Astrocyte of the spinal cord (primary cell): ENCODE measurements at regions not wholly inside any gene's neighbourhood (a gene's known extent, or its start where the extent isn't known, plus 50 kb on each side); places are given as distances from the start of the nearest gene placed in this dataset.

Experiments
- DNase-seq: peaks from one replicate; pipeline ENCODE4 v3.0.0; 2011; ENCODE audit warnings: low read depth, low spot score
- H3K4me3 ChIP-seq: 2 replicates; pipeline ENCODE4 v1.5.1; 2011; ENCODE audit warnings: low read depth, mild to moderate bottlenecking, low read length, moderate library complexity
- in situ Hi-C: cut with HindIII; loops from 2 replicates; pipeline ENCODE4 v1.10.0; 2017; ENCODE audit warnings: low sequenced_read_pairs
- TF ChIP-seq, protein P1 (sequence below): IDR thresholded peaks from 2 replicates; pipeline ENCODE4 v1.5.1; 2012; ENCODE audit warnings: low read depth, mild to moderate bottlenecking, low read length, inconsistent platforms

DNA sequence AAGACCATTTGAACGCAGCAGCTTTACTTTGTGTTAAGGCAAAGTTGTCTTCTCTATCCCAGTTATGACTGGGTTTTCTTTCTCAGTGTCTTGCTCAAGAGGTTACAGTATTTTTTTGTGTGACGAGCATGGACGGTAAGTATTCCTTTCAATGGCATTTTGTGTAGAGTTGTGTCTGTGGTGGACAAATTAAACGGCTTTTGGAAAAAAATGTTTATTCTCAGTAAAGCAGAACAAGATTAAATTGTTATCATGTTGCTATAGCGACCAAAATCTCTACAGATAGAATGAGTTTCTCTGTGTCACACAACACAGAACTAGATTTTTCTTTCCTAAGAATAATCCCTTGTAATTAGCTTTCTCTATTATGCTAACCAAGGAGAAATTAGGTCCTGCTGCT lies 417.1 kb downstream of the AEBP2 start:
- no peak for DNase-seq
- no peak overlapping the region for H3K4me3 ChIP-seq
- in situ Hi-C loops: no loop called here
- TF ChIP-seq, protein P1, sequence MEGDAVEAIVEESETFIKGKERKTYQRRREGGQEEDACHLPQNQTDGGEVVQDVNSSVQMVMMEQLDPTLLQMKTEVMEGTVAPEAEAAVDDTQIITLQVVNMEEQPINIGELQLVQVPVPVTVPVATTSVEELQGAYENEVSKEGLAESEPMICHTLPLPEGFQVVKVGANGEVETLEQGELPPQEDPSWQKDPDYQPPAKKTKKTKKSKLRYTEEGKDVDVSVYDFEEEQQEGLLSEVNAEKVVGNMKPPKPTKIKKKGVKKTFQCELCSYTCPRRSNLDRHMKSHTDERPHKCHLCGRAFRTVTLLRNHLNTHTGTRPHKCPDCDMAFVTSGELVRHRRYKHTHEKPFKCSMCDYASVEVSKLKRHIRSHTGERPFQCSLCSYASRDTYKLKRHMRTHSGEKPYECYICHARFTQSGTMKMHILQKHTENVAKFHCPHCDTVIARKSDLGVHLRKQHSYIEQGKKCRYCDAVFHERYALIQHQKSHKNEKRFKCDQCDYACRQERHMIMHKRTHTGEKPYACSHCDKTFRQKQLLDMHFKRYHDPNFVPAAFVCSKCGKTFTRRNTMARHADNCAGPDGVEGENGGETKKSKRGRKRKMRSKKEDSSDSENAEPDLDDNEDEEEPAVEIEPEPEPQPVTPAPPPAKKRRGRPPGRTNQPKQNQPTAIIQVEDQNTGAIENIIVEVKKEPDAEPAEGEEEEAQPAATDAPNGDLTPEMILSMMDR: no peak

DNA sequence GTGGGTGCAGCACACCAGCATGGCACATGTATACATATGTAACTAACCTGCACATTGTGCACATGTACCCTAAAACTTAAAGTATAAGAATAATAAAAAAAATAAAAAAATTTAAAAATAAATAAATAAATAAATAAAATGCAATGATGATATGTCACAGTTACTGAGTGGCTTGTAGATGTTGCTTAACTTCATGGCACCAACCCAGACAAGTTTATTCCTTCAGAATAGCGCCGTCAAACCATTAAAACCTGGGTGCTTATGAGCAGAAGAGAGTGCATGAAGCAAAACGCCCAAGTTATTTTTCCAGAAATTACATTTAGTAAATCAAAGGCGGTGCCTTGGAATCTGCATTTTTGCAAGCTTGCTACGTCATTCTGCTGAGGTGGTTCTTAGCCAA lies 417.9 kb downstream of the AEBP2 start:
- TF ChIP-seq, protein P1: no peak
- no peak for DNase-seq
- no peak overlapping the region for H3K4me3 ChIP-seq
- in situ Hi-C loops: no loop called here

DNA sequence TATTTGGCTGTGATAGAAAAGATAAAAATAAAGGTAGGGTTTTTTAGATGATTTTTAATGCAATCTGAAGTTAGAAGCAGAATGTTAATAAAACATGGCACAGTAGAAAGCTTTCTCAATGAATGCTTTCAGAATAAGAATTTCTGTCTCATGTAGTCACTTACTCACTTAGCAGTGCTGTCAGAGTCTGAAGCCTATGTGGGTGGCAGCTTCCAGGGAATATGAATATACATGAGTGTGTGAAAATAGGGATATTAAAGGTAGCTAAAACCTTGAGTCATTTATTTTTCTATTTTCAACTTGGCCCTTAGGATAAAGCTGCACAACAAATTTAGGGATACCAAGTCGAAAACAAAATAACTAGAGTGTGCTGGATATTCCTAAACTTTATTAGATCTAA lies 427.9 kb downstream of the AEBP2 start:
- TF ChIP-seq, protein P1: no peak
- in situ Hi-C loops: no loop called here
- no peak overlapping the region for H3K4me3 ChIP-seq
- DNase-seq: no peak

DNA sequence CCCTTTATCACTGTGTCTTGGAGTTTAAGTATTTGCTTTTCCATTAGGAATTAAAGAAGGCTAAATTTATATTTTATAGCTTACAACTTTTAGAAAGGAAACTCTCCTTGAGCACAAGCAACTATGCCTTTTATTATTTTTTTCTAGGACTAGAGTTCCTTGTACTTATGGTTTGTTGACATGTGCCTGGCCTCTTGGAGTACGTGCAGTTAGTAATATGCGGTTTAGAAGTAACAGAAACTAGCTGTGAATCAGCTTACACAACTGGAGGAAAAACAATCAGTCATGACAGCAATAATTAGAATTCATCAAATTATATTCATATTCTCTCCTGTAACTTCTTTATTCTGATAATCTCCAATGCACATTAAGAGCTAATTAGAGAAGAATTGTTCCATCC lies 428.7 kb downstream of the AEBP2 start:
- TF ChIP-seq, protein P1: no peak
- no peak overlapping the region for H3K4me3 ChIP-seq
- no peak for DNase-seq
- in situ Hi-C loops: no loop called here

DNA sequence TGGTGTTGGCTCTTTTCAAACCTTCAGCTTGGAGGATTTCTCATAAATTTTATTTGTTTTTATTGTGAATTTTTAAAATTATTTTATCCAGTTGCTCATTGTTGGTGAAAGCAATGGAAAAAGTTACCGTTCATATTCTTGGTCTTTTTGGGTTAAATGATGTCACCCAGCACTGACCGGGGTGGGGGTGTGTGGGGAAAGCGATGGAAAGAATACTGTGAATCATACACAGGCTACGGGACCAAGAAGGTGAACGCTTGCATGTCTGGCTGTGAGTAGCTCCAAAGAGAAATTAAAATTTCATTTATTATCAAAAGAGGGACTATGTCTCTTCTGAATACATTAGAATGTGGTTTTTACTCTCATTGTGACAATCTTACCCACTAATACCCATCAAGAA lies 430.1 kb downstream of the AEBP2 start:
- DNase-seq: peak; percentile 56
- no peak overlapping the region for H3K4me3 ChIP-seq
- in situ Hi-C loops: no loop called here
- TF ChIP-seq, protein P1: no peak

DNA sequence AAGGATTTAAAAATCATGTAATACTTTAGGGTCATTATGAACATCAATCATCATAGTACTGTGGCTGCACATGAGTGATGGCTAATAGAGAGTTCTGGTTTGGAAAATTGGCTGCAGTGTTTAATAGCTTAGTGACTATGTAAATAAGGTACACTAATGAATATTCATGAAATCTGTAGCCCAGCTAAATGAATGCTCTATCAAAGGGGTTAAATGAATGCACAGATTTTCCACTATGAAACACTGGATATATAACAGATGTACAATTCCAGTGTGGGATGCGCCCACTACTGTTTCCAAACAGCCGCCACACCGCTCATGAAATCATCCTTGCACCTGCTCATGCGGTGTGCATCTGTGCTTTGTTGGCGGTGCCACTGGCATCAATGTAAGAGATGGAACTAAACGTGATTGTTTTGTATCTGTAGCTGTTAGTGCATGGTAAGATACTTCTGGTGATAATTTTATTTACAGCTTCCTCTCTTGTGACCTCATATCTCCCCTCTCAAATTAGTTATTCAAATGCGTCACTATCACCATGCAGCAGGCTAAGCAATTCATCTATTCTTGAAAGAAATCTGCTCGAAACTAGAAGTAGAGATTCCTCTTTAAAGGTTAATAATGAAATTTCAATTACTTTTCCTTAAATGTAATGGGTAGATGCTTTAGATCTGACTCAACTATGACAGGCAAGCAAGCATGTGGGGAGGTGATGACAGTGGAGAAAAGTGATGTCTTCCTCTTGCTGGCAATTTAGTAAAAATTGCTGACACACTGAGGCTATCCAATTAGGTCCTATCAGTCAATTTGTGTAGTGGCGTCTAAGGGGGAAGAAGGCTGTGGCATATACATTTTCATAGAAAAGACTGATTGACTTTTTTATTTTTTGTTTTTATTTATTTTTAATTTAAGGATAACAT lies 433.6 kb downstream of the AEBP2 start:
- no peak overlapping the region for H3K4me3 ChIP-seq
- in situ Hi-C loops: no loop called here

More for the DNA sequence above, 433.6 kb downstream of the AEBP2 start:
- DNase-seq: no peak
- TF ChIP-seq, protein P1: no peak
